HG02759 (cell line): ENCODE measurements at regions not wholly inside any gene's neighbourhood (a gene's known extent, or its start where the extent isn't known, plus 50 kb on each side); places are given as distances from the start of the nearest gene placed in this dataset.

Experiments used
- ATAC-seq: cut with Tn5 transposase; IDR thresholded peaks from one replicate; pipeline ENCODE4 v1.9.1; 2021; ENCODE audit warnings: mild to moderate bottlenecking, moderate library complexity; ENCODE audit not compliant: unreplicated experiment

GRCh38 chr6:19438566-19439353 lies 398.4 kb upstream of the ID4 start:
- no peak for ATAC-seq

- no peak for ATAC-seq
Observed at GRCh38 chr6:19440531-19440930, 396.6 kb upstream of the ID4 start.

GRCh38 chr6:19443411-19443810 lies 393.8 kb upstream of the ID4 start:
- no peak for ATAC-seq

GRCh38 chr6:19444041-19444440 lies 393.1 kb upstream of the ID4 start:
- ATAC-seq, result no peak

GRCh38 chr6:19444481-19444880 lies 392.7 kb upstream of the ID4 start:
- no peak for ATAC-seq

GRCh38 chr6:19446570-19446969 lies 390.6 kb upstream of the ID4 start:
- no peak for ATAC-seq

- no peak for ATAC-seq
Observed at GRCh38 chr6:19450651-19451050, 386.5 kb upstream of the ID4 start.

- ATAC-seq, result no peak
Observed at GRCh38 chr6:19452495-19452894, 384.7 kb upstream of the ID4 start.

- no peak for ATAC-seq
Observed at GRCh38 chr6:19454001-19454720, 383.0 kb upstream of the ID4 start.

- no peak for ATAC-seq
Observed at GRCh38 chr6:19454721-19455392, 382.3 kb upstream of the ID4 start.

- no peak for ATAC-seq
Observed at GRCh38 chr6:19463250-19463649, 373.9 kb upstream of the ID4 start.

- ATAC-seq, result no peak
Observed at GRCh38 chr6:19463925-19464324, 373.2 kb upstream of the ID4 start.

- ATAC-seq, result no peak
Observed at GRCh38 chr6:19465256-19465655, 371.9 kb upstream of the ID4 start.

- ATAC-seq, result no peak
Observed at GRCh38 chr6:19465760-19466159, 371.4 kb upstream of the ID4 start.

- ATAC-seq, result no peak
Observed at GRCh38 chr6:19470333-19470732, 366.8 kb upstream of the ID4 start.

- ATAC-seq, result no peak
Observed at GRCh38 chr6:19472153-19472552, 365.0 kb upstream of the ID4 start.

GRCh38 chr6:19472850-19473249 lies 364.3 kb upstream of the ID4 start:
- ATAC-seq, result no peak

GRCh38 chr6:19477563-19477962 lies 359.6 kb upstream of the ID4 start:
- no peak for ATAC-seq

GRCh38 chr6:19478273-19478672 lies 358.9 kb upstream of the ID4 start:
- ATAC-seq, result no peak

GRCh38 chr6:19478992-19479391 lies 358.2 kb upstream of the ID4 start:
- no peak for ATAC-seq

GRCh38 chr6:19479551-19479950 lies 357.6 kb upstream of the ID4 start:
- no peak for ATAC-seq
